ENCODE measurements at regions not wholly inside any gene's neighbourhood (a gene's known extent, or its start where the extent isn't known, plus 50 kb on each side); places are given as distances from the start of the nearest gene placed in this dataset.

GRCh38 chr21:8990326-8991087, 1530.9 kb upstream of the TPTE start:
- no peaks in the 10 kb centered on the region for H3K4me1 ChIP-seq
- no peak for DNase-seq
- in situ Hi-C loops (cut with MboI; ENCODE audit: low pct_ligation_motif_present in 1 of 4, low pct_unique_long_range_greater_than_20kb in 1 of 4, low sequenced_read_pairs in 3 of 4) (no loop called here), intact Hi-C loops (cut with DNase I; ENCODE audit: low total_unique reads) (no loop called here)
- no peaks in the 10 kb centered on the region for H3K36me3 ChIP-seq
- WGBS, 2 donors (ENCODE audit: low coverage in 1 of 2) = 56 to 60% methylated on average over 11 of the region's 11 CpGs
- H3K27ac ChIP-seq = no peak overlapping the region
- no peak overlapping the region for H3K4me3 ChIP-seq
- H3K27me3 ChIP-seq = no peaks in the 10 kb centered on the region
- TF ChIP-seq POLR2AphosphoS5 (IDR thresholded peaks at IDR 0.05) (no peak), POLR2A (IDR thresholded peaks at IDR 0.05) (no peak), EP300 (IDR thresholded peaks at IDR 0.05; ENCODE audit: low read depth) (no peak), CTCF (IDR thresholded peaks at IDR 0.05) (no peak)
- H3K9me3 ChIP-seq = peaks cover 14 to 19% of the 10 kb centered on the region in 2 donors

GRCh38 chr21:8991088-8991907, 1530.1 kb upstream of the TPTE start:
- Histone ChIP-seq H3K4me3 (no peak overlapping the region), H3K36me3 (no peaks in the 10 kb centered on the region), H3K27ac (no peak overlapping the region), H3K27me3 (no peaks in the 10 kb centered on the region), H3K9me3 (peaks cover 14 to 19% of the 10 kb centered on the region in 2 donors), H3K4me1 (no peaks in the 10 kb centered on the region)
- in situ Hi-C loops (cut with MboI; ENCODE audit: low pct_ligation_motif_present in 1 of 4, low pct_unique_long_range_greater_than_20kb in 1 of 4, low sequenced_read_pairs in 3 of 4) = no loop called here
- WGBS, 2 donors (ENCODE audit: low coverage in 1 of 2) = 60 to 65% methylated on average over 14 of the region's 14 CpGs
- TF ChIP-seq EP300 (IDR thresholded peaks at IDR 0.05; ENCODE audit: low read depth) = no peak
- TF ChIP-seq POLR2AphosphoS5 (IDR thresholded peaks at IDR 0.05) = no peak
- no peak for TF ChIP-seq POLR2A (IDR thresholded peaks at IDR 0.05)
- no peak for TF ChIP-seq CTCF (IDR thresholded peaks at IDR 0.05)
- DNase-seq = no peak
- intact Hi-C loops (cut with DNase I; ENCODE audit: low total_unique reads) = no loop called here

GRCh38 chr21:8991968-8992621, 1529.3 kb upstream of the TPTE start:
- intact Hi-C loops (cut with DNase I; ENCODE audit: low total_unique reads) (no loop called here), in situ Hi-C loops (cut with MboI; ENCODE audit: low pct_ligation_motif_present in 1 of 4, low pct_unique_long_range_greater_than_20kb in 1 of 4, low sequenced_read_pairs in 3 of 4) (no loop called here)
- H3K27ac ChIP-seq = no peak overlapping the region
- DNase-seq = no peak
- H3K9me3 ChIP-seq = peaks cover 14 to 19% of the 10 kb centered on the region in 2 donors
- H3K27me3 ChIP-seq = no peaks in the 10 kb centered on the region
- no peak overlapping the region for H3K4me3 ChIP-seq
- TF ChIP-seq POLR2A (IDR thresholded peaks at IDR 0.05) (no peak), CTCF (IDR thresholded peaks at IDR 0.05) (no peak), EP300 (IDR thresholded peaks at IDR 0.05; ENCODE audit: low read depth) (no peak), POLR2AphosphoS5 (IDR thresholded peaks at IDR 0.05) (no peak)
- WGBS, 2 donors (ENCODE audit: low coverage in 1 of 2) = 49 to 52% methylated on average over 3 of the region's 3 CpGs
- H3K36me3 ChIP-seq = no peaks in the 10 kb centered on the region
- H3K4me1 ChIP-seq = no peaks in the 10 kb centered on the region

GRCh38 chr21:8992731-8993174, 1528.6 kb upstream of the TPTE start:
- no peaks in the 10 kb centered on the region for H3K27me3 ChIP-seq
- DNase-seq = no peak
- no peaks in the 10 kb centered on the region for H3K4me1 ChIP-seq
- in situ Hi-C loops (cut with MboI; ENCODE audit: low pct_ligation_motif_present in 1 of 4, low pct_unique_long_range_greater_than_20kb in 1 of 4, low sequenced_read_pairs in 3 of 4) (no loop called here), intact Hi-C loops (cut with DNase I; ENCODE audit: low total_unique reads) (no loop called here)
- peaks cover 14 to 19% of the 10 kb centered on the region in 2 donors for H3K9me3 ChIP-seq
- H3K27ac ChIP-seq = no peak overlapping the region
- no peaks in the 10 kb centered on the region for H3K36me3 ChIP-seq
- H3K4me3 ChIP-seq = no peak overlapping the region
- no peak for TF ChIP-seq POLR2A (IDR thresholded peaks at IDR 0.05)
- TF ChIP-seq POLR2AphosphoS5 (IDR thresholded peaks at IDR 0.05) = no peak
- TF ChIP-seq CTCF (IDR thresholded peaks at IDR 0.05) = no peak
- no peak for TF ChIP-seq EP300 (IDR thresholded peaks at IDR 0.05; ENCODE audit: low read depth)
- 44 to 54% methylated on average over 6 of the region's 6 CpGs for WGBS, 2 donors (ENCODE audit: low coverage in 1 of 2)
